HL-60 (cell line): ENCODE measurements at regions not wholly inside any gene's neighbourhood (a gene's known extent, or its start where the extent isn't known, plus 50 kb on each side); places are given as distances from the start of the nearest gene placed in this dataset.

Source experiments
- DNase-seq, 2 experiments: peaks; one replicate each; pipeline ENCODE4 v3.0.0-alpha.2; 2010 to 2020; ENCODE audit warnings: low read depth in 1 of 2, low spot score in 1 of 2
- H3K27ac ChIP-seq: fragments of 250-450 bp; sonication (Bioruptor Pico); replicated peaks from 2 replicates; pipeline ENCODE4 v1.5.1; 2020; ENCODE audit warnings: mild to moderate bottlenecking, moderate library complexity
- H3K27me3 ChIP-seq: fragments of 250-450 bp; sonication (Bioruptor Pico); 2 replicates; pipeline ENCODE4 v1.5.1; 2021; ENCODE audit warnings: mild to moderate bottlenecking, moderate library complexity; ENCODE audit not compliant: insufficient read depth, poor library complexity, severe bottlenecking
- H3K4me3 ChIP-seq: replicated peaks from 2 replicates; pipeline ENCODE4 v1.5.1; 2011; ENCODE audit warnings: mild to moderate bottlenecking, control low read depth, low read length; ENCODE audit not compliant: insufficient read depth
- CTCF ChIP-seq: IDR thresholded peaks from one replicate; pipeline ENCODE4 v1.5.1; 2011; ENCODE audit warnings: low read length, control low read depth, inconsistent platforms; ENCODE audit not compliant: insufficient read depth
- GABPA ChIP-seq: IDR thresholded peaks from 2 replicates; pipeline ENCODE4 v1.6.1; 2012; ENCODE audit warnings: low read depth
- POLR2AphosphoS5 ChIP-seq: IDR thresholded peaks from 2 replicates; pipeline ENCODE4 v1.6.1; 2012; ENCODE audit warnings: low read depth
- SPI1 ChIP-seq: IDR thresholded peaks from 2 replicates; pipeline ENCODE4 v1.6.1; 2012; ENCODE audit warnings: low read depth, mild to moderate bottlenecking, borderline replicate concordance
- TF ChIP-seq, protein P1 (sequence below): IDR thresholded peaks from 2 replicates; pipeline ENCODE4 v1.6.1; 2012; ENCODE audit warnings: low read depth; ENCODE audit not compliant: insufficient replicate concordance

GRCh38 chr17:77779711-77780539, 178.6 kb upstream of the TNRC6C start:
- no peak for DNase-seq
- TF ChIP-seq POLR2AphosphoS5: no peak
- TF ChIP-seq SPI1: no peak
- no peak for TF ChIP-seq CTCF
- TF ChIP-seq GABPA: no peak
- TF ChIP-seq, protein P1, sequence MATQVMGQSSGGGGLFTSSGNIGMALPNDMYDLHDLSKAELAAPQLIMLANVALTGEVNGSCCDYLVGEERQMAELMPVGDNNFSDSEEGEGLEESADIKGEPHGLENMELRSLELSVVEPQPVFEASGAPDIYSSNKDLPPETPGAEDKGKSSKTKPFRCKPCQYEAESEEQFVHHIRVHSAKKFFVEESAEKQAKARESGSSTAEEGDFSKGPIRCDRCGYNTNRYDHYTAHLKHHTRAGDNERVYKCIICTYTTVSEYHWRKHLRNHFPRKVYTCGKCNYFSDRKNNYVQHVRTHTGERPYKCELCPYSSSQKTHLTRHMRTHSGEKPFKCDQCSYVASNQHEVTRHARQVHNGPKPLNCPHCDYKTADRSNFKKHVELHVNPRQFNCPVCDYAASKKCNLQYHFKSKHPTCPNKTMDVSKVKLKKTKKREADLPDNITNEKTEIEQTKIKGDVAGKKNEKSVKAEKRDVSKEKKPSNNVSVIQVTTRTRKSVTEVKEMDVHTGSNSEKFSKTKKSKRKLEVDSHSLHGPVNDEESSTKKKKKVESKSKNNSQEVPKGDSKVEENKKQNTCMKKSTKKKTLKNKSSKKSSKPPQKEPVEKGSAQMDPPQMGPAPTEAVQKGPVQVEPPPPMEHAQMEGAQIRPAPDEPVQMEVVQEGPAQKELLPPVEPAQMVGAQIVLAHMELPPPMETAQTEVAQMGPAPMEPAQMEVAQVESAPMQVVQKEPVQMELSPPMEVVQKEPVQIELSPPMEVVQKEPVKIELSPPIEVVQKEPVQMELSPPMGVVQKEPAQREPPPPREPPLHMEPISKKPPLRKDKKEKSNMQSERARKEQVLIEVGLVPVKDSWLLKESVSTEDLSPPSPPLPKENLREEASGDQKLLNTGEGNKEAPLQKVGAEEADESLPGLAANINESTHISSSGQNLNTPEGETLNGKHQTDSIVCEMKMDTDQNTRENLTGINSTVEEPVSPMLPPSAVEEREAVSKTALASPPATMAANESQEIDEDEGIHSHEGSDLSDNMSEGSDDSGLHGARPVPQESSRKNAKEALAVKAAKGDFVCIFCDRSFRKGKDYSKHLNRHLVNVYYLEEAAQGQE: no peak
- H3K27ac ChIP-seq: no peak overlapping the region
- H3K4me3 ChIP-seq: no peak overlapping the region
- no peaks in the 10 kb centered on the region for H3K27me3 ChIP-seq

- Histone ChIP-seq H3K27ac (no peak overlapping the region), H3K4me3 (no peak overlapping the region), H3K27me3 (peaks cover 2% of the 10 kb centered on the region)
- TF ChIP-seq SPI1 (no peak), CTCF (no peak), GABPA (no peak), POLR2AphosphoS5 (no peak)
- TF ChIP-seq, protein P1: no peak
- no peak for DNase-seq
Observed at GRCh38 chr17:77781536-77781935, 177.0 kb upstream of the TNRC6C start.

- Histone ChIP-seq H3K4me3 (no peak overlapping the region), H3K27ac (no peak overlapping the region), H3K27me3 (peaks cover 2% of the 10 kb centered on the region)
- no peak for TF ChIP-seq POLR2AphosphoS5
- no peak for TF ChIP-seq CTCF
- TF ChIP-seq GABPA: no peak
- TF ChIP-seq, protein P1: no peak
- DNase-seq: no peak
Observed at GRCh38 chr17:77782201-77782600, 176.3 kb upstream of the TNRC6C start.
